WTC11 (cell line): ENCODE measurements at regions not wholly inside any gene's neighbourhood (a gene's known extent, or its start where the extent isn't known, plus 50 kb on each side); places are given as distances from the start of the nearest gene placed in this dataset.

ENCODE experiments used
- ATAC-seq: fragments of 200-7000 bp; cut with Tn5 transposase; 2 replicates; pipeline ENCODE4 v1.10.0; 2021; ENCODE audit warnings: mild to moderate bottlenecking, moderate library complexity
- CTCF ChIA-PET: fragments of 300-600 bp; sonication (Branson Sonifier 250); formaldehyde crosslinking; loops from one replicate; lab custom pipeline; 2021; ENCODE audit warnings: antibody characterized with exemption; lab: Charles Lee
- POLR2A ChIA-PET: fragments of 350-600 bp; sonication (Branson Sonifier 250); formaldehyde crosslinking; loops from one replicate; lab custom pipeline; 2021; ENCODE audit warnings: antibody characterized with exemption; lab: Charles Lee
- DNase-seq: peaks from one replicate; pipeline ENCODE4 v3.0.0; 2021; ENCODE audit warnings: low spot score
- H3K27ac Mint-ChIP-seq: 2 replicates; pipeline ENCODE4 v1.8.0; 2021; ENCODE audit warnings: mixed read lengths
- H3K27me3 Mint-ChIP-seq: 2 replicates; pipeline ENCODE4 v1.8.0; 2021; ENCODE audit warnings: low read depth, mild to moderate bottlenecking, moderate library complexity, mixed read lengths
- H3K36me3 Mint-ChIP-seq: 2 replicates; pipeline ENCODE4 v1.8.0; 2021; ENCODE audit warnings: mixed read lengths
- H3K4me1 Mint-ChIP-seq: 2 replicates; pipeline ENCODE4 v1.8.0; 2022; ENCODE audit warnings: mixed read lengths
- H3K4me3 Mint-ChIP-seq: 2 replicates; pipeline ENCODE4 v1.8.0; 2021; ENCODE audit warnings: mild to moderate bottlenecking, moderate library complexity, mixed read lengths
- H3K9me3 Mint-ChIP-seq: 2 replicates; pipeline ENCODE4 v1.8.0; 2021; ENCODE audit warnings: mixed read lengths
- CBFB ChIP-seq: sonication (generic); formaldehyde crosslinking; IDR thresholded peaks from 2 replicates; pipeline ENCODE4 v1.8.1; 2022; ENCODE audit warnings: mild to moderate bottlenecking, low read depth, missing genetic modification reagents
- CREB1 ChIP-seq: sonication (generic); formaldehyde crosslinking; IDR thresholded peaks from 2 replicates; pipeline ENCODE4 v1.8.0; 2023; ENCODE audit warnings: mild to moderate bottlenecking, missing genetic modification reagents
- FOXK1 ChIP-seq: sonication (generic); formaldehyde crosslinking; IDR thresholded peaks from 2 replicates; pipeline ENCODE4 v1.8.0; 2022; ENCODE audit warnings: mild to moderate bottlenecking, moderate library complexity, missing genetic modification reagents
- GRHL2 ChIP-seq: fragments of 250-450 bp; sonication (Bioruptor Pico); IDR thresholded peaks from 2 replicates; pipeline ENCODE4 v1.8.0; 2022; ENCODE audit warnings: mild to moderate bottlenecking, moderate library complexity; ENCODE audit not compliant: insufficient replicate concordance, severe bottlenecking
- GTF2I ChIP-seq: fragments of 250-450 bp; sonication (Bioruptor Pico); conservative IDR thresholded peaks from 2 replicates; pipeline ENCODE4 v1.4.0; 2021; ENCODE audit warnings: mild to moderate bottlenecking
- HMGA2 ChIP-seq: fragments of 250-450 bp; sonication (Bioruptor Pico); IDR thresholded peaks from 2 replicates; pipeline ENCODE4 v1.4.0; 2021; ENCODE audit warnings: mild to moderate bottlenecking, moderate library complexity
- JUN ChIP-seq: sonication (generic); formaldehyde crosslinking; IDR thresholded peaks from 2 replicates; pipeline ENCODE4 v1.8.0; 2023; ENCODE audit warnings: mild to moderate bottlenecking, missing genetic modification reagents
- NFATC4 ChIP-seq: fragments of 250-450 bp; sonication (Bioruptor Pico); IDR thresholded peaks from 2 replicates; pipeline ENCODE4 v1.9.0; 2021; ENCODE audit warnings: mild to moderate bottlenecking
- NR3C1 ChIP-seq: sonication (generic); formaldehyde crosslinking; conservative IDR thresholded peaks from 2 replicates; pipeline ENCODE4 v1.8.1; 2023; ENCODE audit warnings: low read depth, mild to moderate bottlenecking, missing genetic modification reagents
- OVOL2 ChIP-seq: fragments of 250-450 bp; sonication (Bioruptor Pico); IDR thresholded peaks from 2 replicates; pipeline ENCODE4 v1.9.0; 2021; ENCODE audit warnings: mild to moderate bottlenecking, borderline replicate concordance
- RELA ChIP-seq: sonication (generic); formaldehyde crosslinking; IDR thresholded peaks from 2 replicates; pipeline ENCODE4 v1.8.1; 2022; ENCODE audit warnings: missing genetic modification reagents, mild to moderate bottlenecking, borderline replicate concordance
- SOX15 ChIP-seq: fragments of 250-450 bp; sonication (Bioruptor Pico); IDR thresholded peaks from 2 replicates; pipeline ENCODE4 v1.9.0; 2021; ENCODE audit warnings: mild to moderate bottlenecking
- TP53 ChIP-seq: sonication (generic); formaldehyde crosslinking; IDR thresholded peaks from 2 replicates; pipeline ENCODE4 v1.8.1; 2023; ENCODE audit warnings: mild to moderate bottlenecking, missing genetic modification reagents
- ZBTB21 ChIP-seq: sonication (generic); formaldehyde crosslinking; IDR thresholded peaks from 2 replicates; pipeline ENCODE4 v1.8.1; 2023; ENCODE audit warnings: mild to moderate bottlenecking, missing genetic modification reagents, borderline replicate concordance
- ZNF121 ChIP-seq: sonication (generic); formaldehyde crosslinking; IDR thresholded peaks from 2 replicates; pipeline ENCODE4 v1.8.0; 2023; ENCODE audit warnings: missing genetic modification reagents
- ZNF416 ChIP-seq: fragments of 250-450 bp; sonication (Bioruptor Pico); IDR thresholded peaks from 2 replicates; pipeline ENCODE4 v1.9.0; 2021; ENCODE audit warnings: mild to moderate bottlenecking, inconsistent platforms
- ZNF423 ChIP-seq: fragments of 250-450 bp; sonication (Bioruptor Pico); IDR thresholded peaks from 2 replicates; pipeline ENCODE4 v2.1.2; 2022; ENCODE audit warnings: mild to moderate bottlenecking, moderate library complexity
- TF ChIP-seq, protein P1 (sequence below): sonication (generic); formaldehyde crosslinking; IDR thresholded peaks from 2 replicates; pipeline ENCODE4 v1.8.0; 2023; ENCODE audit warnings: mild to moderate bottlenecking, missing genetic modification reagents
- TF ChIP-seq, protein P2 (sequence below): sonication (generic); formaldehyde crosslinking; IDR thresholded peaks from 2 replicates; pipeline ENCODE4 v1.8.0; 2022; ENCODE audit warnings: mild to moderate bottlenecking, missing genetic modification reagents
- TF ChIP-seq, protein P3 (sequence below): sonication (generic); formaldehyde crosslinking; IDR thresholded peaks from 2 replicates; pipeline ENCODE4 v1.8.0; 2023; ENCODE audit warnings: missing genetic modification reagents, mild to moderate bottlenecking, borderline replicate concordance
- TF ChIP-seq, protein P4 (sequence below): sonication (generic); formaldehyde crosslinking; IDR thresholded peaks from 2 replicates; pipeline ENCODE4 v1.8.1; 2023; ENCODE audit warnings: mild to moderate bottlenecking, missing genetic modification reagents
- TF ChIP-seq, protein P5 (sequence below): fragments of 250-450 bp; sonication (Bioruptor Pico); IDR thresholded peaks from 2 replicates; pipeline ENCODE4 v1.8.0; 2021; ENCODE audit warnings: mild to moderate bottlenecking
- TF ChIP-seq, protein P6 (sequence below): sonication (generic); formaldehyde crosslinking; IDR thresholded peaks from 2 replicates; pipeline ENCODE4 v1.8.0; 2022; ENCODE audit warnings: mild to moderate bottlenecking, missing genetic modification reagents
- TF ChIP-seq, protein P7 (sequence below): sonication (generic); formaldehyde crosslinking; IDR thresholded peaks from 2 replicates; pipeline ENCODE4 v1.8.0; 2022; ENCODE audit warnings: mild to moderate bottlenecking, missing genetic modification reagents

DNA sequence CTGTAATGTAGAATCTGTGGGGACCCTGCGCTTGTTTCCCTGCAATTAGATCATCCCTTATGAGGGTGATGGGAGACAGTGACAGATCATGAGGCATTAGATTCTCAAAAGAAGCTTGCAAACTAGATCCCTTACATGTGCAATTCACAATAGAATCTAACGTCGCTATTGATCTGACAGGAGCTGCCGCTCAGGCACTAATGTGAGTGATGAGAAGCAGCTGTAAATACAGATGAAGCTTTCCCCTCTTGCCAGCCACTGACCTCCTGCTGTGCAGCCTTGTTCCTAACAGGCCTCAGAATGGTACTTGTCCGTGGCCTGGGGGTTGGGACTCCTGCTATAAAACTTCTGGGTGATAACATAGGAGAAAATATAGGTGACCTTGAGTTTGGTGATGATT is 1076.8 kb downstream of the PDHA2 start (continued):
- TF ChIP-seq, protein P1, sequence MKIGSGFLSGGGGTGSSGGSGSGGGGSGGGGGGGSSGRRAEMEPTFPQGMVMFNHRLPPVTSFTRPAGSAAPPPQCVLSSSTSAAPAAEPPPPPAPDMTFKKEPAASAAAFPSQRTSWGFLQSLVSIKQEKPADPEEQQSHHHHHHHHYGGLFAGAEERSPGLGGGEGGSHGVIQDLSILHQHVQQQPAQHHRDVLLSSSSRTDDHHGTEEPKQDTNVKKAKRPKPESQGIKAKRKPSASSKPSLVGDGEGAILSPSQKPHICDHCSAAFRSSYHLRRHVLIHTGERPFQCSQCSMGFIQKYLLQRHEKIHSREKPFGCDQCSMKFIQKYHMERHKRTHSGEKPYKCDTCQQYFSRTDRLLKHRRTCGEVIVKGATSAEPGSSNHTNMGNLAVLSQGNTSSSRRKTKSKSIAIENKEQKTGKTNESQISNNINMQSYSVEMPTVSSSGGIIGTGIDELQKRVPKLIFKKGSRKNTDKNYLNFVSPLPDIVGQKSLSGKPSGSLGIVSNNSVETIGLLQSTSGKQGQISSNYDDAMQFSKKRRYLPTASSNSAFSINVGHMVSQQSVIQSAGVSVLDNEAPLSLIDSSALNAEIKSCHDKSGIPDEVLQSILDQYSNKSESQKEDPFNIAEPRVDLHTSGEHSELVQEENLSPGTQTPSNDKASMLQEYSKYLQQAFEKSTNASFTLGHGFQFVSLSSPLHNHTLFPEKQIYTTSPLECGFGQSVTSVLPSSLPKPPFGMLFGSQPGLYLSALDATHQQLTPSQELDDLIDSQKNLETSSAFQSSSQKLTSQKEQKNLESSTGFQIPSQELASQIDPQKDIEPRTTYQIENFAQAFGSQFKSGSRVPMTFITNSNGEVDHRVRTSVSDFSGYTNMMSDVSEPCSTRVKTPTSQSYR (CRISPR knock-in tag): no peak
- TF ChIP-seq ZNF121 (CRISPR knock-in tag) (no peak), NR3C1 (no peak), GTF2I (CRISPR knock-in tag) (no peak), OVOL2 (CRISPR knock-in tag) (no peak), GRHL2 (CRISPR knock-in tag) (no peak), ZBTB21 (no peak)
- TF ChIP-seq, protein P2, sequence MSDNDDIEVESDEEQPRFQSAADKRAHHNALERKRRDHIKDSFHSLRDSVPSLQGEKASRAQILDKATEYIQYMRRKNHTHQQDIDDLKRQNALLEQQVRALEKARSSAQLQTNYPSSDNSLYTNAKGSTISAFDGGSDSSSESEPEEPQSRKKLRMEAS: no peak
- TF ChIP-seq, protein P3, sequence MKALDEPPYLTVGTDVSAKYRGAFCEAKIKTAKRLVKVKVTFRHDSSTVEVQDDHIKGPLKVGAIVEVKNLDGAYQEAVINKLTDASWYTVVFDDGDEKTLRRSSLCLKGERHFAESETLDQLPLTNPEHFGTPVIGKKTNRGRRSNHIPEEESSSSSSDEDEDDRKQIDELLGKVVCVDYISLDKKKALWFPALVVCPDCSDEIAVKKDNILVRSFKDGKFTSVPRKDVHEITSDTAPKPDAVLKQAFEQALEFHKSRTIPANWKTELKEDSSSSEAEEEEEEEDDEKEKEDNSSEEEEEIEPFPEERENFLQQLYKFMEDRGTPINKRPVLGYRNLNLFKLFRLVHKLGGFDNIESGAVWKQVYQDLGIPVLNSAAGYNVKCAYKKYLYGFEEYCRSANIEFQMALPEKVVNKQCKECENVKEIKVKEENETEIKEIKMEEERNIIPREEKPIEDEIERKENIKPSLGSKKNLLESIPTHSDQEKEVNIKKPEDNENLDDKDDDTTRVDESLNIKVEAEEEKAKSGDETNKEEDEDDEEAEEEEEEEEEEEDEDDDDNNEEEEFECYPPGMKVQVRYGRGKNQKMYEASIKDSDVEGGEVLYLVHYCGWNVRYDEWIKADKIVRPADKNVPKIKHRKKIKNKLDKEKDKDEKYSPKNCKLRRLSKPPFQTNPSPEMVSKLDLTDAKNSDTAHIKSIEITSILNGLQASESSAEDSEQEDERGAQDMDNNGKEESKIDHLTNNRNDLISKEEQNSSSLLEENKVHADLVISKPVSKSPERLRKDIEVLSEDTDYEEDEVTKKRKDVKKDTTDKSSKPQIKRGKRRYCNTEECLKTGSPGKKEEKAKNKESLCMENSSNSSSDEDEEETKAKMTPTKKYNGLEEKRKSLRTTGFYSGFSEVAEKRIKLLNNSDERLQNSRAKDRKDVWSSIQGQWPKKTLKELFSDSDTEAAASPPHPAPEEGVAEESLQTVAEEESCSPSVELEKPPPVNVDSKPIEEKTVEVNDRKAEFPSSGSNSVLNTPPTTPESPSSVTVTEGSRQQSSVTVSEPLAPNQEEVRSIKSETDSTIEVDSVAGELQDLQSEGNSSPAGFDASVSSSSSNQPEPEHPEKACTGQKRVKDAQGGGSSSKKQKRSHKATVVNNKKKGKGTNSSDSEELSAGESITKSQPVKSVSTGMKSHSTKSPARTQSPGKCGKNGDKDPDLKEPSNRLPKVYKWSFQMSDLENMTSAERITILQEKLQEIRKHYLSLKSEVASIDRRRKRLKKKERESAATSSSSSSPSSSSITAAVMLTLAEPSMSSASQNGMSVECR (CRISPR knock-in tag): no peak
- TF ChIP-seq, all 79 proteins: peak for 0

DNA sequence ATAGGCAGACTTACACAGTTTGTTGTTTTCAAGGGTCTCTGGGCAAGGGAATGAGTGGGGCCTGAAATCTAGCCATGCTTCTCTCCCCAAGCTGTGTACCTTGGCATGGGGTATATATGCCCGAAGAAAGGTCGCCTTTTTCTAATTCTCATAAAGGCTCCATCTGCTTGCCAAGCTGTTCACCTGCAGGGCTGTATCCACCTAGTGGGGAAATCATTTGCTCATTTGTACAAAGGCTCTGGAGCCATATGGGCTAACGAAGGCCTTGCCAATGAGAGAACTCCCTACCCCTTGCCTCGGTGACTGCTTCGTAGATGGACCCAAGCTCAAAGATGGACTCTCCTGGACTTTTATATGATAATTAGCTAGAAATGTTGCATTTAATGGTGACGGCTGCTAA is 1097.0 kb downstream of the PDHA2 start:
- H3K27me3 Mint-ChIP-seq: no peaks in the 10 kb centered on the region

More for the DNA sequence above, 1097.0 kb downstream of the PDHA2 start:
- ChIA-PET CTCF (interaction anchor here (1.4 kb wide), 1 partner anchor 216 kb away, joined by 3 read pairs; no protein-coding TSS in a partner anchor), POLR2A (interaction anchor here (0.5 kb wide), 1 partner anchor 610 kb away, joined by 3 read pairs; no protein-coding TSS in a partner anchor)
- H3K4me1 Mint-ChIP-seq: no peaks in the 10 kb centered on the region
- H3K27ac Mint-ChIP-seq: no peak overlapping the region
- H3K4me3 Mint-ChIP-seq: no peak overlapping the region
- ATAC-seq (no peak), DNase-seq (no peak)
- H3K36me3 Mint-ChIP-seq: no peaks in the 10 kb centered on the region
- no peak for TF ChIP-seq SOX15 (CRISPR knock-in tag)
- TF ChIP-seq, protein P4, sequence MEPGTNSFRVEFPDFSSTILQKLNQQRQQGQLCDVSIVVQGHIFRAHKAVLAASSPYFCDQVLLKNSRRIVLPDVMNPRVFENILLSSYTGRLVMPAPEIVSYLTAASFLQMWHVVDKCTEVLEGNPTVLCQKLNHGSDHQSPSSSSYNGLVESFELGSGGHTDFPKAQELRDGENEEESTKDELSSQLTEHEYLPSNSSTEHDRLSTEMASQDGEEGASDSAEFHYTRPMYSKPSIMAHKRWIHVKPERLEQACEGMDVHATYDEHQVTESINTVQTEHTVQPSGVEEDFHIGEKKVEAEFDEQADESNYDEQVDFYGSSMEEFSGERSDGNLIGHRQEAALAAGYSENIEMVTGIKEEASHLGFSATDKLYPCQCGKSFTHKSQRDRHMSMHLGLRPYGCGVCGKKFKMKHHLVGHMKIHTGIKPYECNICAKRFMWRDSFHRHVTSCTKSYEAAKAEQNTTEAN (CRISPR knock-in tag): no peak
- TF ChIP-seq ZNF416 (CRISPR knock-in tag): no peak
- TF ChIP-seq, protein P5, sequence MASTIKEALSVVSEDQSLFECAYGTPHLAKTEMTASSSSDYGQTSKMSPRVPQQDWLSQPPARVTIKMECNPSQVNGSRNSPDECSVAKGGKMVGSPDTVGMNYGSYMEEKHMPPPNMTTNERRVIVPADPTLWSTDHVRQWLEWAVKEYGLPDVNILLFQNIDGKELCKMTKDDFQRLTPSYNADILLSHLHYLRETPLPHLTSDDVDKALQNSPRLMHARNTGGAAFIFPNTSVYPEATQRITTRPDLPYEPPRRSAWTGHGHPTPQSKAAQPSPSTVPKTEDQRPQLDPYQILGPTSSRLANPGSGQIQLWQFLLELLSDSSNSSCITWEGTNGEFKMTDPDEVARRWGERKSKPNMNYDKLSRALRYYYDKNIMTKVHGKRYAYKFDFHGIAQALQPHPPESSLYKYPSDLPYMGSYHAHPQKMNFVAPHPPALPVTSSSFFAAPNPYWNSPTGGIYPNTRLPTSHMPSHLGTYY (CRISPR knock-in tag): no peak
- TF ChIP-seq CREB1 (CRISPR knock-in tag): no peak
- TF ChIP-seq RELA (CRISPR knock-in tag): no peak
- no peak for TF ChIP-seq ZNF423 (CRISPR knock-in tag)
- TF ChIP-seq NFATC4 (CRISPR knock-in tag): no peak
- no peak for TF ChIP-seq FOXK1 (CRISPR knock-in tag)
- TF ChIP-seq TP53 (CRISPR knock-in tag): no peak
- no peak for TF ChIP-seq JUN (CRISPR knock-in tag)
- TF ChIP-seq, protein P6, sequence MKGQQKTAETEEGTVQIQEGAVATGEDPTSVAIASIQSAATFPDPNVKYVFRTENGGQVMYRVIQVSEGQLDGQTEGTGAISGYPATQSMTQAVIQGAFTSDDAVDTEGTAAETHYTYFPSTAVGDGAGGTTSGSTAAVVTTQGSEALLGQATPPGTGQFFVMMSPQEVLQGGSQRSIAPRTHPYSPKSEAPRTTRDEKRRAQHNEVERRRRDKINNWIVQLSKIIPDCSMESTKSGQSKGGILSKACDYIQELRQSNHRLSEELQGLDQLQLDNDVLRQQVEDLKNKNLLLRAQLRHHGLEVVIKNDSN (CRISPR knock-in tag): no peak
- TF ChIP-seq CBFB (CRISPR knock-in tag): no peak
- no peak for TF ChIP-seq HMGA2 (CRISPR knock-in tag)
- TF ChIP-seq, protein P7, sequence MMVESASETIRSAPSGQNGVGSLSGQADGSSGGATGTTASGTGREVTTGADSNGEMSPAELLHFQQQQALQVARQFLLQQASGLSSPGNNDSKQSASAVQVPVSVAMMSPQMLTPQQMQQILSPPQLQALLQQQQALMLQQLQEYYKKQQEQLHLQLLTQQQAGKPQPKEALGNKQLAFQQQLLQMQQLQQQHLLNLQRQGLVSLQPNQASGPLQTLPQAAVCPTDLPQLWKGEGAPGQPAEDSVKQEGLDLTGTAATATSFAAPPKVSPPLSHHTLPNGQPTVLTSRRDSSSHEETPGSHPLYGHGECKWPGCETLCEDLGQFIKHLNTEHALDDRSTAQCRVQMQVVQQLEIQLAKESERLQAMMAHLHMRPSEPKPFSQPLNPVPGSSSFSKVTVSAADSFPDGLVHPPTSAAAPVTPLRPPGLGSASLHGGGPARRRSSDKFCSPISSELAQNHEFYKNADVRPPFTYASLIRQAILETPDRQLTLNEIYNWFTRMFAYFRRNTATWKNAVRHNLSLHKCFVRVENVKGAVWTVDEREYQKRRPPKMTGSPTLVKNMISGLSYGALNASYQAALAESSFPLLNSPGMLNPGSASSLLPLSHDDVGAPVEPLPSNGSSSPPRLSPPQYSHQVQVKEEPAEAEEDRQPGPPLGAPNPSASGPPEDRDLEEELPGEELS (CRISPR knock-in tag): no peak
- TF ChIP-seq, all 79 proteins: peak for 0
- no peaks in the 10 kb centered on the region for H3K9me3 Mint-ChIP-seq
